ENCODE measurements at regions not wholly inside any gene's neighbourhood (a gene's known extent, or its start where the extent isn't known, plus 50 kb on each side); places are given as distances from the start of the nearest gene placed in this dataset.

- Histone ChIP-seq H4K5ac (ENCODE audit: insufficient read length, low read depth, low read length) (no peak overlapping the region), H3K27ac (ENCODE audit: low read depth, low read length) (no peak overlapping the region), H3K4me2 (ENCODE audit: insufficient read depth in 1 of 2, low read depth in 2 of 2, low read length in 2 of 2) (no peak overlapping the region), H3K9me3 (ENCODE audit: insufficient read depth in 2 of 2, low read depth in 1 of 2, low read length in 1 of 2) (no peaks in the 10 kb centered on the region), H3K4me3 (ENCODE audit: extremely low read depth in 1 of 4, insufficient read depth in 2 of 4, low read depth in 3 of 4, low read length in 4 of 4) (no peak overlapping the region), H3K36me3 (ENCODE audit: control insufficient read depth in 2 of 4, insufficient read depth in 4 of 4, low read length in 3 of 4) (no peaks in the 10 kb centered on the region), H2BK20ac (ENCODE audit: low read length) (no peak overlapping the region), H3K79me2 (ENCODE audit: control insufficient read depth in 1 of 2, insufficient read depth in 2 of 2, low read length in 2 of 2) (no peaks in the 10 kb centered on the region), H4K8ac (ENCODE audit: extremely low read depth, insufficient read depth, low read length) (no peak overlapping the region), H3K23me2 (ENCODE audit: low read depth, low read length) (no peaks in the 10 kb centered on the region), H3K18ac (ENCODE audit: extremely low read depth, low read length) (no peak overlapping the region), H4K91ac (replicated peaks; ENCODE audit: insufficient read length, low read length) (no peak overlapping the region), H3K14ac (ENCODE audit: insufficient read length) (no peak overlapping the region), H3K4ac (replicated peaks; ENCODE audit: insufficient read length, low read depth, low read length) (no peak overlapping the region), H2AK5ac (ENCODE audit: low read depth, low read length) (no peak overlapping the region), H2BK5ac (ENCODE audit: low read depth, low read length) (no peak overlapping the region), H3K4me1 (replicated peaks in 1 of 4; ENCODE audit: control insufficient read depth in 3 of 4, insufficient read depth in 4 of 4, low read length in 3 of 4) (peaks cover 0 to 3% (median under 1%) of the 10 kb centered on the region in 4 experiments; a peak in 4 of 7 replicates), H2BK120ac (replicated peaks; ENCODE audit: low read depth, low read length) (no peak overlapping the region), H3K56ac (replicated peaks; ENCODE audit: insufficient read length, low read depth, low read length) (no peak overlapping the region), H3K23ac (ENCODE audit: insufficient read length) (no peak overlapping the region), H3K79me1 (ENCODE audit: low read depth, low read length) (no peaks in the 10 kb centered on the region), H2BK15ac (ENCODE audit: low read length) (0 out of 2 replicates have a peak overlapping the region, but pooled peaks have one; percentile 46), H3K27me3 (replicated peaks in 1 of 4; ENCODE audit: control insufficient read depth in 3 of 4, extremely low read depth in 1 of 4, insufficient read depth in 3 of 4, low read length in 3 of 4) (no peaks in the 10 kb centered on the region), H2BK12ac (ENCODE audit: low read depth, low read length) (no peak overlapping the region), H4K20me1 (replicated peaks in 1 of 2; ENCODE audit: control insufficient read depth in 1 of 2, insufficient read depth in 2 of 2, low read length in 2 of 2) (no peaks in the 10 kb centered on the region), H2AFZ (ENCODE audit: low read length) (peak overlapping the region; percentile 70; the same call in 1 of the 2 replicates), H3K9ac (replicated peaks in 1 of 4; ENCODE audit: extremely low read depth in 1 of 4, low read depth in 3 of 4, low read length in 3 of 4) (no peak overlapping the region)
- TF ChIP-seq SUZ12 (IDR thresholded peaks at IDR 0.05; ENCODE audit: low read length): no peak
- POLR2A ChIA-PET (ENCODE audit: partially characterized antibody): no interaction called here
- 89% methylated on average over 9 of the region's 9 CpGs; no CpG with 5 or more reads in 1 of the 2 experiments for WGBS, 2 experiments (ENCODE audit: extremely low coverage in 1 of 2, insufficient coverage in 1 of 2, insufficient read length in 1 of 2, insufficient replicate concordance in 2 of 2, low coverage in 1 of 2, low lambda C conversion rate in 2 of 2, missing lambda C conversion rate in 1 of 2)
- FAIRE-seq (no peak), DNase-seq (ENCODE audit: low read depth in 1 of 2, low spot score in 2 of 2) (no peak)
- CTCF ChIA-PET (ENCODE audit: partially characterized antibody): interaction anchor here (1.3 to 2.3 kb wide), 3 partner anchors 11 to 80 kb away, joined by 3 to 7 read pairs (median 4); no protein-coding TSS in a partner anchor
Observed at GRCh38 chr10:30719832-30720231, 90.3 kb upstream of the LYZL2 start.

All from H1 (cell line).